GM12891 (cell line): ENCODE measurements at regions not wholly inside any gene's neighbourhood (a gene's known extent, or its start where the extent isn't known, plus 50 kb on each side); places are given as distances from the start of the nearest gene placed in this dataset.

Source experiments
- POLR2A ChIP-seq: IDR thresholded peaks from 2 replicates; pipeline ENCODE4 v1.6.1; 2011; ENCODE audit warnings: low read depth, low read length, control low read depth
- TAF1 ChIP-seq: IDR thresholded peaks from 2 replicates; pipeline ENCODE4 v1.6.1; 2011; ENCODE audit warnings: low read depth, low read length, control low read depth

DNA sequence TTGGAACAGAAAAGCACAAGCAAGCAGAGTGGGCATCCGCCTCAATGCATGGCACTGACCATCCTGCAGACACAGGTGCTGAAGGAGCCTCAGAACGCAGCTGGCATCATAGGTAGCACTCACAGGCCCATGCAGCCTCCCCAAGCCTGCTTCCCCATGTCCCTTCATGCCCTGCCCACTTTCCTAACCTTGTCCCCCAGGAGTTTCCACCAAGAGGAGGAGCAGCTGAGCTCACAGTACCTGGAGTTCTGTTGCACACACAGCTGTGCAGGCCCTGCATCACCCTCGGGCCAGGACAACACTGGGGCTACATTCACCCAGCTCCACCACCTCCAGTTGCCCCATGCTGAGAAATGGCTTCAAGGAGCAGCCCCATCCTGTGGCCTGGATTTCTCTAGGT, 83.4 kb downstream of the SETD4 start:
- no peak for TF ChIP-seq POLR2A
- TF ChIP-seq TAF1, result no peak
